OCI-LY3 (cell line): ENCODE measurements at regions not wholly inside any gene's neighbourhood (a gene's known extent, or its start where the extent isn't known, plus 50 kb on each side); places are given as distances from the start of the nearest gene placed in this dataset.
"Not testable (repeated sequence)": the region's sequence is repeated elsewhere in the genome, so short reads cannot be mapped to it uniquely, and the experiment has no call there.

Experiments
- H2AFZ ChIP-seq: fragments of 200-600, 300-600 bp; shearing (Covaris generic); 2 replicates; pipeline ENCODE4 v1.6.0; 2014; ENCODE audit warnings: antibody characterized with exemption, low read depth, low read length
- H3K27ac ChIP-seq: fragments of 200-600, 300-600 bp; sonication (generic); 2 replicates; pipeline ENCODE4 v1.5.1; 2014; ENCODE audit warnings: mild to moderate bottlenecking, low read length, moderate library complexity, mixed read lengths
- H3K27me3 ChIP-seq: fragments of 200-600, 300-600 bp; sonication (generic); 2 replicates; pipeline ENCODE4 v1.6.1; 2014; ENCODE audit warnings: low read depth, low read length, mixed read lengths
- H3K36me3 ChIP-seq: fragments of 200-600, 300-600 bp; sonication (generic); replicated peaks from 2 replicates; pipeline ENCODE3; 2014; ENCODE audit warnings: low read depth, low read length, mixed read lengths
- H3K4me1 ChIP-seq: fragments of 300-600, 200-600 bp; sonication (generic); 2 replicates; pipeline ENCODE4 v1.6.1; 2014; ENCODE audit warnings: low read length, mixed read lengths
- H3K4me2 ChIP-seq: fragments of 200-600, 300-600 bp; sonication (generic); 2 replicates; pipeline ENCODE4 v1.6.1; 2014; ENCODE audit warnings: low read length, mixed read lengths
- H3K4me3 ChIP-seq: fragments of 300-600, 200-600 bp; sonication (generic); 2 replicates; pipeline ENCODE4 v1.5.1; 2014; ENCODE audit warnings: antibody characterized with exemption, mild to moderate bottlenecking, low read length, moderate library complexity
- H3K79me2 ChIP-seq: fragments of 300-600, 200-600 bp; shearing (Covaris generic); 2 replicates; pipeline ENCODE4 v1.6.1; 2014; ENCODE audit warnings: mild to moderate bottlenecking, low read length, mixed read lengths
- H3K9ac ChIP-seq: fragments of 300-600, 200-600 bp; shearing (Covaris generic); 2 replicates; pipeline ENCODE4 v1.6.0; 2014; ENCODE audit warnings: mild to moderate bottlenecking, low read length, moderate library complexity
- H3K9me3 ChIP-seq: fragments of 200-600, 300-600 bp; shearing (Covaris generic); 2 replicates; pipeline ENCODE4 v1.6.1; 2014; ENCODE audit warnings: low read length, mixed read lengths; ENCODE audit not compliant: insufficient read depth
- H4K20me1 ChIP-seq: fragments of 200-600, 300-600 bp; sonication (generic); 2 replicates; pipeline ENCODE4 v1.6.1; 2016; ENCODE audit warnings: low read length, mixed read lengths; ENCODE audit not compliant: insufficient read depth
- EZH2phosphoT487 ChIP-seq: fragments of 200-600 bp; shearing (Covaris generic); IDR thresholded peaks from 2 replicates; pipeline ENCODE4 v1.6.1; 2018; ENCODE audit warnings: antibody characterized with exemption, mixed run types, low read depth
- TF ChIP-seq, protein P1 (sequence below): fragments of 200-600, 300-600 bp; sonication (generic); IDR thresholded peaks from 2 replicates; pipeline ENCODE4 v1.5.1; 2014; ENCODE audit warnings: antibody characterized with exemption, low read length, low read depth

DNA sequence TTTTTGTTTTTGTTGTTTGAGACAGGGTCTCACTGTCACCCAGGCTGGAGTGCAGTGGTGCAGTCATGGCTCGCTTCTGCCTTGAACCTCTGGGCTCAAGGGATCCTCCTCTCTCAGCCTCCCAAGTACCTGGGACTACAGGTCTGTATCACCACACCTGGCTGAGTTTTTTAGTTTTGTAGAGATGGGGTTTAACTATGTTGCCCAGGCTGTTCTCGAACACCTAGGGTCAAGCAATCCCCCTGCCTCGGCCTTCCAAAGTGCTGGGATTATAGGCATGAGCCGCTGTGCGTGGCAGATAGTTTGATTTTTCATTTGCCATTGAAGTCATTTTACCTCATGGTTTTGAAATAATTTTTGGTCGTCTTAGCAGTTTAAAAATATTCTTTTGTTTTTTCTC lies 94.3 kb upstream of the EIF5 start:
- no peak overlapping the region for H3K4me3 ChIP-seq
- H3K27ac ChIP-seq: no peak overlapping the region
- peaks cover 21% of the 10 kb centered on the region; the same call in 1 of the 2 replicates for H3K9me3 ChIP-seq
- no peak overlapping the region for H3K9ac ChIP-seq
- H3K4me1 ChIP-seq: no peaks in the 10 kb centered on the region
- no peak overlapping the region for H3K4me2 ChIP-seq
- H2AFZ ChIP-seq: no peak overlapping the region
- no peaks in the 10 kb centered on the region for H4K20me1 ChIP-seq
- H3K36me3 ChIP-seq: no peaks in the 10 kb centered on the region
- H3K27me3 ChIP-seq: peaks cover 16% of the 10 kb centered on the region; the same call in 1 of the 2 replicates
- H3K79me2 ChIP-seq: no peaks in the 10 kb centered on the region
- TF ChIP-seq EZH2phosphoT487: no peak
- TF ChIP-seq, protein P1, sequence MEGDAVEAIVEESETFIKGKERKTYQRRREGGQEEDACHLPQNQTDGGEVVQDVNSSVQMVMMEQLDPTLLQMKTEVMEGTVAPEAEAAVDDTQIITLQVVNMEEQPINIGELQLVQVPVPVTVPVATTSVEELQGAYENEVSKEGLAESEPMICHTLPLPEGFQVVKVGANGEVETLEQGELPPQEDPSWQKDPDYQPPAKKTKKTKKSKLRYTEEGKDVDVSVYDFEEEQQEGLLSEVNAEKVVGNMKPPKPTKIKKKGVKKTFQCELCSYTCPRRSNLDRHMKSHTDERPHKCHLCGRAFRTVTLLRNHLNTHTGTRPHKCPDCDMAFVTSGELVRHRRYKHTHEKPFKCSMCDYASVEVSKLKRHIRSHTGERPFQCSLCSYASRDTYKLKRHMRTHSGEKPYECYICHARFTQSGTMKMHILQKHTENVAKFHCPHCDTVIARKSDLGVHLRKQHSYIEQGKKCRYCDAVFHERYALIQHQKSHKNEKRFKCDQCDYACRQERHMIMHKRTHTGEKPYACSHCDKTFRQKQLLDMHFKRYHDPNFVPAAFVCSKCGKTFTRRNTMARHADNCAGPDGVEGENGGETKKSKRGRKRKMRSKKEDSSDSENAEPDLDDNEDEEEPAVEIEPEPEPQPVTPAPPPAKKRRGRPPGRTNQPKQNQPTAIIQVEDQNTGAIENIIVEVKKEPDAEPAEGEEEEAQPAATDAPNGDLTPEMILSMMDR: no peak

DNA sequence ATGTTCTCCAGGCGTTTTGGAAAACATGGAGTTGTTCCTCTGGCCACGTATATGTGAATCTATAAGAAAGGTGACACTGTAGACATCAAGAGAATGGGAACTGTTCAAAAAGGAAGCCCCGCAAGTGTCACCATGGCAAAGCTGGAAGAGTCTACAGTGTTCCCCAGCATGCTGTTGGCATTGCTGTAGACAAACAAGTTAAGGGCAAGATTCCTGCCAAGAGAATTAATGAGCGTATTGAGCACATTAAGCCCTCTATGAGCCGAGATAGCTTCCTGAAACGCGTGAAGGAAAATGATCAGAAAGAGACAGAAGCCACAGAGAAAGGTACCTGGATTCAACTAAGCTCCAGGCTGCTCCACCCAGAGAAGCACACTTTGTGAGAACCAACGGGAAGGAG lies 92.5 kb upstream of the EIF5 start:
- Histone ChIP-seq H2AFZ (no peak overlapping the region), H3K9ac (no peak overlapping the region), H3K4me2 (no peak overlapping the region), H3K9me3 (peaks cover 21% of the 10 kb centered on the region; the same call in 1 of the 2 replicates), H3K79me2 (no peaks in the 10 kb centered on the region), H4K20me1 (no peaks in the 10 kb centered on the region), H3K36me3 (no peaks in the 10 kb centered on the region), H3K27ac (no peak overlapping the region), H3K4me1 (no peaks in the 10 kb centered on the region), H3K4me3 (no peak overlapping the region), H3K27me3 (peaks cover 14% of the 10 kb centered on the region; the same call in 1 of the 2 replicates)
- TF ChIP-seq EZH2phosphoT487: no peak
- TF ChIP-seq, protein P1: no peak

DNA sequence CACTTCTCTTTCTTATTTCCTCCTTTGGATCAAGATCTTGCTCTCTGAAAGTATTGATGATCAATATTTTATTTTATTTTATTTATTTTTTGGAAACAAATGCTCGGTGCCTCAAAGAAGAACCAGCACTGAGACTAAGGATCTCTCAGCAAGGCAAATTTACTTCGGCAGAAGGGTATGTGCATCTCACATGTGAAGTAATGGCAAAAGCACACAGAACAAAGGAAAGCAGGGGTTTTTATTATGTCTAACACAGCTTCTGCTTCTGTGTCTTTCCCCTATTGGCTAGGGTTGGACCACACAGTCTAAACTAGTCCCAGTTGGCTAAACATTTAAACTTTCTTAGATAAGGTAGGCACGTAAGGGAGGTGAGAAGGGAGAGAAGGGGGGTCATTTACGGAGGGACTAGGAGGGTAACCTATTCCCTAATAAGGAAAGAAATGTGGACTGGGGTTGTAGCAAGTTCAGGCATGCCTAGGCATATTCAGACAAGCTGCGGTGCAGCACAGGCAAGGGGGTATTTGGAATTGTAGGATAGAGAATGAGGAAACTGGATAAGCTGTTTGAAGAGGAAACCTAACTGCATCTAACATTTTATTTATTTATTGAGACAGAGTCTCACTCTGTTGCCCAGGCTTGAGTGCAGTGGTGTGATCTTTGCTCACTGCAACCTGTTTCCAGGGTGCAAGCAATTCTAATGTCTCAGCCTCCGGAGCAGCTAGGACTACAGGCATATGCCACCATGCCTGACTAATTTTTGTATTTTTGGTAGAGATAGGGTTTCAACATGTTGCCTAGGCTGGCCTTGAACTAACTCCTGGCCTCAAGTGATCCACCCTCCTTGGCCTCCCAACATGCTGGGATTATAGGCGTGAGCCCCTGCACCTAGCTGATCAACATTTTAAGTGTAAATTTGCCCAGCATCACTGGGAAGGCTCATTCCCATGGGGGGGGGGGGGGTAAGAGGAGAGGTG lies 90.0 kb upstream of the EIF5 start:
- no peak for TF ChIP-seq EZH2phosphoT487
- TF ChIP-seq, protein P1: no peak
- Histone ChIP-seq H3K9me3 (peaks cover 17% of the 10 kb centered on the region; the same call in 1 of the 2 replicates), H3K4me3 (no peak overlapping the region), H3K4me2 (no peak overlapping the region), H3K79me2 (no peaks in the 10 kb centered on the region), H3K27me3 (peaks cover 4% of the 10 kb centered on the region; the same call in 1 of the 2 replicates), H3K27ac (no peak overlapping the region), H3K4me1 (no peaks in the 10 kb centered on the region), H4K20me1 (no peaks in the 10 kb centered on the region), H3K9ac (no peak overlapping the region), H2AFZ (no peak overlapping the region), H3K36me3 (no peaks in the 10 kb centered on the region)

DNA sequence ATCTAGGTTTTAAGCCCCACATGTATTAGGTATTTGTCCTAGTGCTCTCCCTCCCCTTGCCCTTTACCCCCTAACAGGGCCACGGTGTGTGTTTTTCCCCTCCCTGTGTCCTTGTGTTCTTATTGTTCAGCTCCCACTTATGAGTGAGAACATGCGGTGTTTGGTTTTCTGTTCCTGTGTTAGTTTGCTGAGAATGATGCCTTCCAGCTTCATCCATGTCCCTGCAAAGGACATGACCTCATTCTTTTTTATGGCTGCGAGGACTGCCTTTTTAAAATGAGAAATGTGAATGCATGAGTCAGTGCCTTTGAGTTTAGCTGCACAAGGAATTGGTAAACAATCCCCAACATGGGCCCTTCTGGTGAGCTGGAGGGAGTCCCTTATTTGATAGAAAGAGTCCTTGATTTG lies 88.4 kb upstream of the EIF5 start:
- H3K4me1 ChIP-seq, H3K4me2 ChIP-seq, H2AFZ ChIP-seq, H3K9ac ChIP-seq, H3K9me3 ChIP-seq, H3K27me3 ChIP-seq, H4K20me1 ChIP-seq, H3K79me2 ChIP-seq, H3K36me3 ChIP-seq, H3K4me3 ChIP-seq, H3K27ac ChIP-seq: not testable (repeated sequence)
